Epithelial cell of proximal tubule (primary cell): ENCODE measurements at regions not wholly inside any gene's neighbourhood (a gene's known extent, or its start where the extent isn't known, plus 50 kb on each side); places are given as distances from the start of the nearest gene placed in this dataset.

ENCODE experiments used
- DNase-seq: peaks from one replicate; pipeline ENCODE4 v3.0.0-alpha.2; 2011; ENCODE audit warnings: low read depth
- H3K4me3 ChIP-seq: 2 replicates; pipeline ENCODE4 v1.5.1; 2011; ENCODE audit warnings: low read depth, mild to moderate bottlenecking, low read length
- TF ChIP-seq, protein P1 (sequence below): conservative IDR thresholded peaks from 2 replicates; pipeline ENCODE4 v1.5.1; 2012; ENCODE audit warnings: low read depth, mild to moderate bottlenecking, low read length

DNA sequence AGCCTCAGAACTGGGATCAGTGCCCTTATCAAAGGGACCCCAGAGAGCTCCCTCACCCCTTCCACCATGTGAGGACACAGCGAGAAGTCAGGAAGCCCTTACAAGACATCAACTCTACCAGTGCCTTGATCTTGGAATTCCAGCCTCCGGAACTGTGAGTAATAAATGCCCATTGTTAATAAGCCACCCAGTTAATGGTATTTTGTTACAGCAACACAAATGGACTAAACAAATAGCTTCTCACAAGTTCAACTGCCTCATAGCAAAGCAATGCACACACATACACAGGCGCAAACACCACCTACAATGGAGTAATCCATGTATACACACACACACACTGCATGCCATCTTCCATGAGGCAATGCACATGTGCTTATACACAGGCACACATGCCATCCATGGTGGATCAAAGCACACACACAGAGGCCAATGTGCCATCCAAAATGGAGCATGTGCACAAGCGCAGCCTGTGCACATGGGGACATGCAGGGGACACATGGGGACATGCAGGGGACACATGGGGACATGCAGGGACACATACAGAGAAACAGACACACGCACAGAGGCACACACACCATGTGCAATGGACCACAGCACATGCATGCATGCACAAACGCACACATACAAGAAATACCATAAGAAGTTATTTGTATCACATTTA lies 137.6 kb upstream of the TBL1X start:
- TF ChIP-seq, protein P1, sequence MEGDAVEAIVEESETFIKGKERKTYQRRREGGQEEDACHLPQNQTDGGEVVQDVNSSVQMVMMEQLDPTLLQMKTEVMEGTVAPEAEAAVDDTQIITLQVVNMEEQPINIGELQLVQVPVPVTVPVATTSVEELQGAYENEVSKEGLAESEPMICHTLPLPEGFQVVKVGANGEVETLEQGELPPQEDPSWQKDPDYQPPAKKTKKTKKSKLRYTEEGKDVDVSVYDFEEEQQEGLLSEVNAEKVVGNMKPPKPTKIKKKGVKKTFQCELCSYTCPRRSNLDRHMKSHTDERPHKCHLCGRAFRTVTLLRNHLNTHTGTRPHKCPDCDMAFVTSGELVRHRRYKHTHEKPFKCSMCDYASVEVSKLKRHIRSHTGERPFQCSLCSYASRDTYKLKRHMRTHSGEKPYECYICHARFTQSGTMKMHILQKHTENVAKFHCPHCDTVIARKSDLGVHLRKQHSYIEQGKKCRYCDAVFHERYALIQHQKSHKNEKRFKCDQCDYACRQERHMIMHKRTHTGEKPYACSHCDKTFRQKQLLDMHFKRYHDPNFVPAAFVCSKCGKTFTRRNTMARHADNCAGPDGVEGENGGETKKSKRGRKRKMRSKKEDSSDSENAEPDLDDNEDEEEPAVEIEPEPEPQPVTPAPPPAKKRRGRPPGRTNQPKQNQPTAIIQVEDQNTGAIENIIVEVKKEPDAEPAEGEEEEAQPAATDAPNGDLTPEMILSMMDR = no peak

GRCh38 chrX:9327747-9328145 lies 137.1 kb upstream of the TBL1X start:
- no peak overlapping the region for H3K4me3 ChIP-seq
- DNase-seq = no peak
- TF ChIP-seq, protein P1 = no peak

More for the DNA sequence above, 137.6 kb upstream of the TBL1X start:
- no peak overlapping the region for H3K4me3 ChIP-seq
- no peak for DNase-seq

- DNase-seq = no peak
- H3K4me3 ChIP-seq = no peak overlapping the region
- TF ChIP-seq, protein P1 = no peak
Measured at GRCh38 chrX:9329056-9329455, 135.8 kb upstream of the TBL1X start.

DNA sequence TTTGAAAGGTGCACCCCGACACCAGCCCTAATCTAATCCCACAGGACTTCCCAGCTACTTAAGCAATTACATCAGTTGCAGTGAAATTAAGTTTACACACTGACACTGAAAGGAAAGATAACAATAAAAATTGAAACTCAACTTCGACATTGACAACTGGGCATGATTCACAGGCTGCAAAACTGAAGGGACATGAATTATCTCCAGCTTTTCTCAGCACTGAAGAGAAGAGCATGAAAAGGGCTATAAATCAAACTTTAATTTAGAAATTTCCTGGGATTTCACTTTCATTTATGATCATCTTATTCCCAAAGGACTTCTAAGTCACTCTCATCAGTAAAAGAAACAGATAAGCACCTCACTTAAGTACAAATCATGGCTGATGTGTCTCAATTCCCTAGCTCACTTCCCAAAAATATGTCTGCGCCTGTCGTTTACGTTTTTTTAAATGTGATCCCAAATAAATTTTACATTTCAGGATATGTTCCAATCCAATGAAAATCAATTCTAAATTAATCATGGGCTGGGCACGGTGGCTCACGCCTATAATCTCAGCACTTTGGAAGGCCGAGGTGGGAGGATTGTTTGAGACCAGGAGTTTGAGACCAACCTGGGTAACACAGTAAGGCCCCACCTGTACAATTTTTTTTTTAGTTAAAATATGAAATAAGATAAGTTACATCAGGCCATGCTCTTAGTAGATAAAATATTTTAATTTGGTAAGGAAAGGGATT lies 134.4 kb upstream of the TBL1X start:
- TF ChIP-seq, protein P1 = no peak
- DNase-seq = no peak
- H3K4me3 ChIP-seq = no peak overlapping the region

- peak overlapping the region; percentile 15 for H3K4me3 ChIP-seq
- TF ChIP-seq, protein P1 = no peak
- DNase-seq = no peak
Measured at GRCh38 chrX:9333873-9334560, 130.8 kb upstream of the TBL1X start.

DNA sequence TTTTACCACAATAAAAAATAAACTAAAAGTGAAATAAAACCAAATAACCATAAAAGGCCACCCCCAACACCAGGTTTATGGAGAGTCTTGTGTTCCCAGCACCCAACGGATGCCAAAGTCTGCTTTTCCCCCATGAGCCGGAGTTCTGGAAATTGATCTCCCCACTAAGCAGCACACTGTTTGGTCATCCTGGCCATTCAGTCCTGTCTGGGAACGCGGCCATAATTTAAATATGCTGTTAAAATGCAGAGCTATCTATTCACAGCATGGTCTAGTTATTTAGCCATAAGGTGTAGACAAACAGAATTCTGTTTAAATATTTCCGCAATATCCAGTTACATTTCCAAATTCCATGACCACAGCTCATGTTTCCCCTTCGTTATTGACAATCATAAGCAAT lies 129.6 kb upstream of the TBL1X start:
- no peak overlapping the region for H3K4me3 ChIP-seq
- TF ChIP-seq, protein P1 = no peak
- no peak for DNase-seq
